HepG2 (cell line): ENCODE measurements at regions not wholly inside any gene's neighbourhood (a gene's known extent, or its start where the extent isn't known, plus 50 kb on each side); places are given as distances from the start of the nearest gene placed in this dataset.

ENCODE experiments used
- E2F5 ChIP-seq: sonication (generic); formaldehyde crosslinking; conservative IDR thresholded peaks from 2 replicates; pipeline ENCODE4 v1.4.0; 2020; ENCODE audit warnings: missing genetic modification reagents
- HIC2 ChIP-seq: sonication (generic); formaldehyde crosslinking; IDR thresholded peaks from 2 replicates; pipeline ENCODE4 v1.9.0; 2022; ENCODE audit warnings: low read depth, missing genetic modification reagents
- PTBP1 ChIP-seq: fragments of 200-400 bp; formaldehyde crosslinking; IDR thresholded peaks from 2 replicates; pipeline ENCODE4 v1.6.1; 2018; ENCODE audit warnings: low read length, low read depth; ENCODE audit not compliant: poor library complexity, severe bottlenecking
- ZNF598 ChIP-seq: sonication (generic); formaldehyde crosslinking; IDR thresholded peaks from 2 replicates; pipeline ENCODE4 v1.5.1; 2020; ENCODE audit warnings: mild to moderate bottlenecking, missing genetic modification reagents, borderline replicate concordance
- TF ChIP-seq, protein P1 (sequence below): IDR thresholded peaks from 2 replicates; pipeline ENCODE4 v1.6.1; 2016; ENCODE audit warnings: low read depth, missing genetic modification reagents, missing compliant biosample characterization

- no peak for TF ChIP-seq HIC2
- no peak for TF ChIP-seq ZNF598 (CRISPR knock-in tag)
- TF ChIP-seq, protein P1, sequence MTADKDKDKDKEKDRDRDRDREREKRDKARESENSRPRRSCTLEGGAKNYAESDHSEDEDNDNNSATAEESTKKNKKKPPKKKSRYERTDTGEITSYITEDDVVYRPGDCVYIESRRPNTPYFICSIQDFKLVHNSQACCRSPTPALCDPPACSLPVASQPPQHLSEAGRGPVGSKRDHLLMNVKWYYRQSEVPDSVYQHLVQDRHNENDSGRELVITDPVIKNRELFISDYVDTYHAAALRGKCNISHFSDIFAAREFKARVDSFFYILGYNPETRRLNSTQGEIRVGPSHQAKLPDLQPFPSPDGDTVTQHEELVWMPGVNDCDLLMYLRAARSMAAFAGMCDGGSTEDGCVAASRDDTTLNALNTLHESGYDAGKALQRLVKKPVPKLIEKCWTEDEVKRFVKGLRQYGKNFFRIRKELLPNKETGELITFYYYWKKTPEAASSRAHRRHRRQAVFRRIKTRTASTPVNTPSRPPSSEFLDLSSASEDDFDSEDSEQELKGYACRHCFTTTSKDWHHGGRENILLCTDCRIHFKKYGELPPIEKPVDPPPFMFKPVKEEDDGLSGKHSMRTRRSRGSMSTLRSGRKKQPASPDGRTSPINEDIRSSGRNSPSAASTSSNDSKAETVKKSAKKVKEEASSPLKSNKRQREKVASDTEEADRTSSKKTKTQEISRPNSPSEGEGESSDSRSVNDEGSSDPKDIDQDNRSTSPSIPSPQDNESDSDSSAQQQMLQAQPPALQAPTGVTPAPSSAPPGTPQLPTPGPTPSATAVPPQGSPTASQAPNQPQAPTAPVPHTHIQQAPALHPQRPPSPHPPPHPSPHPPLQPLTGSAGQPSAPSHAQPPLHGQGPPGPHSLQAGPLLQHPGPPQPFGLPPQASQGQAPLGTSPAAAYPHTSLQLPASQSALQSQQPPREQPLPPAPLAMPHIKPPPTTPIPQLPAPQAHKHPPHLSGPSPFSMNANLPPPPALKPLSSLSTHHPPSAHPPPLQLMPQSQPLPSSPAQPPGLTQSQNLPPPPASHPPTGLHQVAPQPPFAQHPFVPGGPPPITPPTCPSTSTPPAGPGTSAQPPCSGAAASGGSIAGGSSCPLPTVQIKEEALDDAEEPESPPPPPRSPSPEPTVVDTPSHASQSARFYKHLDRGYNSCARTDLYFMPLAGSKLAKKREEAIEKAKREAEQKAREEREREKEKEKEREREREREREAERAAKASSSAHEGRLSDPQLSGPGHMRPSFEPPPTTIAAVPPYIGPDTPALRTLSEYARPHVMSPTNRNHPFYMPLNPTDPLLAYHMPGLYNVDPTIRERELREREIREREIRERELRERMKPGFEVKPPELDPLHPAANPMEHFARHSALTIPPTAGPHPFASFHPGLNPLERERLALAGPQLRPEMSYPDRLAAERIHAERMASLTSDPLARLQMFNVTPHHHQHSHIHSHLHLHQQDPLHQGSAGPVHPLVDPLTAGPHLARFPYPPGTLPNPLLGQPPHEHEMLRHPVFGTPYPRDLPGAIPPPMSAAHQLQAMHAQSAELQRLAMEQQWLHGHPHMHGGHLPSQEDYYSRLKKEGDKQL (CRISPR knock-in tag): no peak
- TF ChIP-seq E2F5: no peak
- TF ChIP-seq PTBP1: no peak
- TF ChIP-seq, all 625 proteins: peak for 0
These were observed 228.0 kb downstream of the HINT1 start (continued) for GRCh38 chr5:130937046-130937445.
